NCI-H2081 treated with DMSO at 0.1 percent for 48 hours (cell line): ENCODE measurements at regions not wholly inside any gene's neighbourhood (a gene's known extent, or its start where the extent isn't known, plus 50 kb on each side); places are given as distances from the start of the nearest gene placed in this dataset.
"Not testable (repeated sequence)": the region's sequence is repeated elsewhere in the genome, so short reads cannot be mapped to it uniquely, and the experiment has no call there.

Experiments used
- DNase-seq: peaks from one replicate; lab custom pipeline; 2025; lab: John Stamatoyannopoulos, UW

DNA sequence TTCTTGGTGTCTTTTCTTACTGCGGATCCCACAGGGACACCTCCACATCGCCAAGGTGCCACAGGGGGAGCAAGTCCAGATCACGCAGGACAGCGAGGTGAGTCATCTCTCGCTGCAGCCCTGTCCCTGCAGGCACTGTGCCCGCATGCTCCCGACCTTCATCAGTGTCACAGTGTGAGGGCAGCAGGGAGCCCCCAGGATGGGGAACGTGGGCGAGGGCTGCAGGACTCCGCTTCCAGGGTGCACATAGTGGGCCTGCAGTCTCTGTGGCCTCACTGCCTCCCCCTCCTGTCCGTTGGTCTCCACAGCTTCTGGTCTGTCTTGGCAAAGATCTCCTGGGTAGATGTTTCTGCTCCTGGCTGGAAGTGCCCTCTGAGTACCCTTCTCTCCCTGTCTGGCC lies 78.0 kb downstream of the NPIPB11 start:
- DNase-seq = not testable (repeated sequence)

DNA sequence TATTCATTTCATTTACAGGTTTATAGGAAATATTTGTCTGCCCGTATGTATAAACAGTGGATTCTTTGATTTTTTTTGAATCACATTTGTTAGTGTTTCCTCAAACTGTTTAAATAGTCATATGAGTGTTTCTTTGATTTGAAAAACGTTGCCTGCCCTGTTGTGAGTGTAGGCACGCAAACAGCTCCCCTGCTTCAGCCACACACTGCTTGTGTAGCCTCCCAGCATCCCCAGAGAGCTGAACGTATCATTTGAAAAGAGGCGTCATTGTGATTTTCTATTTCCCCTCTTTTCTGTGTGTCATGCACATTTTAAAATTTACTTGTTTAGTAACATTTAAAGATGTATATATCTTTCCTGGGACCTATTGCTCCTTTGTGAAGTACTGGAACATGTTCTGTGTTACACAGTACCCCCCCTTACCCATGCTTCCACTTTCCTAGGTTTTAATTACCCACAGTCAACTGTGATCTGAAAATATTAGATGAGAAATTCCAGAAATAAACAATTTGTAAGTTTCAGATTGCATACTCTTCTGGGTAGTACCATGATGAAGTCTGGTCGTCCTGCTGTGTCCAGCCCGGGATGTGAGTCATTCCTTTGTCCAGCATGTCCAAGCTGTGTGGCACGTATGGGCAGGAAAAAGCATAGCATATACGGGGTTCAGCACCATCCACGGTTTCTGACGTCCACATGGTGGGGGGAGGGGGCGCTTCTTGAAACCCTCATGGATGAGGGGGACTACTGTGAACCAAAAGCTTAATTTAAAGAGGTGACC lies 78.7 kb downstream of the NPIPB11 start:
- DNase-seq = not testable (repeated sequence)

DNA sequence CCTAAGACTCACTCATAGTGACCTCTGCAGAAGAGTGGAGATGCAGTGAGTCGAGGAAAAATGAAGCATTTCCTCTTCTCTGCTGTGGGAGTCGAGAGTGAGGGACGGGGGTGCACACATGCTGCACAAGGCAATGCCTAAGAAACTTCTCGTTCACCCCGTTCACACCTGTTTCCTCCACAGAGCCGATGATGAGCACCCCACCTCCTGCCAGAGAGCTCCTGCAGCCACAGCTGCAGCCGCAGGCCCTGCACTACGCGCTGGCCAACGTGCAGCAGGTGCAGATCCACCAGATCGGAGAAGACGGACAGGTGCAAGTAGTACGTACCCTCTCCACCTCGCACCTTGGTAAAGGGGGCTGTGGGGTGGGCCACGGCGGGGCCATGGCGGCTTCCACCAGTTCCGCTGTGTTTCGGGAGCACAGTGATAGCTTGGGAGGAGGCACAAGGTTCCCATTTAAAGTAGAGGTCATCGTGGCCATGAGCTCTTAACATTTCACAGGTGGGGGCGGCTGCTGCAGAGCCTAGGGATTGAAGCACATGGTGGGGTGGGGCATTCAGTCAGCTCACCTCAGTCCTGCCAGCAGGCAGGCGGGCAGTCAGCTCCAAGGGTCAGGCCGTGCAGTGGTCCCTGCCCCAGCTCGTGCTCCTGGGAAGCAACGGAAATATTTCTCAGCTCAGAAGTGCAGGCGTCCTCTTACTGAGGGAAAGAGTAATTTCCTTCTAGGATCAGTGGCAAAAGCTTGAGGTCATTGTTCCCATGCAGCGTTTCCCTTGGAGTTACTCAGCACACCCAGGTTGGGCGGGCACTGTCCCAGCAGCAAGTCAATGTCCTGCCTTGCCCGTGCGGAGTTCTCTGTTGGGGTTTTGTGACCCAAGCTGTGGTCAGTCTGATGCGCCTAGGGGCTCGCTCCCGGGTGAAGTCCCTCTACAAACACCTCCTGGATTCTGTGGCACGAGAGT lies 80.1 kb downstream of the NPIPB11 start:
- DNase-seq = not testable (repeated sequence)

DNA sequence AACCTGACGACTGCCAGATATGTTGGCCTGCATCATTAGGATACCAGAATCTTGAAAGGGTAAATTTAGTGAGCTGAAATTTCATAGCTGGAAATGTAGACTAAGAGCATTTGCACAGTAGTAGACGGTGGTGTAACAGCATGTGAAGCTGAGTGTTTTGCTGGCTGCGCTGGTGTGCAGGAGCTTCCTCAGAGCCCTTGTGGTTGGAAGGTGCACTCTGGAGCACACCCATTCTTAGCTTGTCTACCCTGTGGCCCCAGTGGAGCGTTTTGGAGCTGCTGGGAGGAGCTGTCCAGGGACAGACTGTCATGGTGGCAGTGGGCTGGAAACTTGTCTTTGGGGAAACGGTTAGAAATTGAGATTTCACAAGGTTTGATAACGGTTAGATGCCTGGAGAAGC lies 82.8 kb downstream of the NPIPB11 start:
- not testable (repeated sequence) for DNase-seq

DNA sequence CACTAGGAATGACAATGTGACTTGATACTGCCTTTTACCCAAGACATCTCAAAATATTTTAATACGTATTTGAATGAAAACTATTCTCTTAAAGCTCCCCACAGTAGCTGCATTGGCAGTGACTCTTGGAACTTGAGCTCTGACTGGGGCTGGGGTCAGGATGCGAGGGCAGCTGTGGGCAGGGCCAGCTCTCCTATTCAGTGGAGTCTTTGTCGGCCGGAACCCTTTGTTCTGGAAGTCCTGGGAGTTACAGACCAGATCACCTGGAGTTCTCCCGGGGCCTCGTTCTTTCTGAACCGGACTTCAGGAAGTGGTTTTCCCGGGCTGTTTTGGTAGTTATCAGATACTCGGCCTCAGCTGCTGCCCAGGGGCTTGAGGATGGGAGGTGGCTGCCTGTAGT lies 84.9 kb downstream of the NPIPB11 start:
- DNase-seq = no peak

DNA sequence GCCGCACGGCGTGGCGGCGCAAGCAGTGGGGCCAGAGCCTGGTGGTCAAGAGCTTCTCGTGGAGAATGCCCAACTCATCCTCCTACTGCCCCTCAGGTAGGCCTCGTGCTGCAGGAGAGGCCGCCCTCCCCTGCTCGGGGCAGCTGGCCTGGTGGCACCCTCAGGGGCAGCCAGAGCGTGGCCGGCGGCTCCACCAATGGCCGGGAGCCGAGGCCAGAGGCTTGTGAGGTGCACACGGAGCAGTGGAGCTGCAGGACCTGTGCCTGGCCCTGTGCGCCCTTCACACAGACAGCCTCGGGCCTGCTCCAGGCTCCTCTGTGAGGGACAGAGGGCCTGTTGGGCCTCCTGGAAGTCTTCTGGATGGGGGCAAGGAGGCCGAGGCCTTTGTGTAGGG lies 85.5 kb downstream of the NPIPB11 start:
- DNase-seq = no peak

DNA sequence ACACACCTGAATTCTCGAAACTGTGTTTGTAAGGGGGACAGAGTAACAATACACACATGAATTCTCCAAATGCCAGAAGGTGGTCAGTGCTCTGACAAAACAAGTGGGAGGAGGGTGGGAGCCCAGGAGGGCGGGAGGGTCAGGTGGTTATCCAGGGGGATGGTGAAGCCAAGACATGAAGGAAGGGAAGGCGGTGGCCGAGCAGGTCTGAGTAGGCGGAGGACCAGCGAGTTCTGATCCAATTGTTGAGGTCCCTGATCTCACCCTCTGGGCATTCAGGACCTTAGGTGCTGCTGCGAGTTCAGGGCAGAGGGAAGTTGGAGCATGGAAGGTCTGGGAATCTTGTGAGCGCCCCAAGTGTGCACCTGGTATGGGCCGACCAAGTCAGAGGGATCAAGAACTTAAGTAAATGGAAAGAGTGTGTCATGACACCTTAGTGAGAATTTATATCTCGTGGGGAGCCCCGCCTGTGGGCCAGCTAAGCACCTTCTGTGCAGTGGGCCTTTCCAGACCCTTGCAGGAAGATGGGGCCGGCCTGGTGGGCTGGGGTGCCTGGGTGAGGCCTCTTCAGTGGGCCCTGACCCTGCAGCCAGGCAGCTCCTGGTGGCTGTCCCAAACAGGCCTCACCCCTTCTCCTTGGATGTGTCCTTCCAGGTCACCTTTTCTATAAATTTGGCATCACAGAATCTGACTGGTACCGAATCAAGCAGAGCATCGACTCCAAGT lies 86.1 kb downstream of the NPIPB11 start:
- no peak for DNase-seq

DNA sequence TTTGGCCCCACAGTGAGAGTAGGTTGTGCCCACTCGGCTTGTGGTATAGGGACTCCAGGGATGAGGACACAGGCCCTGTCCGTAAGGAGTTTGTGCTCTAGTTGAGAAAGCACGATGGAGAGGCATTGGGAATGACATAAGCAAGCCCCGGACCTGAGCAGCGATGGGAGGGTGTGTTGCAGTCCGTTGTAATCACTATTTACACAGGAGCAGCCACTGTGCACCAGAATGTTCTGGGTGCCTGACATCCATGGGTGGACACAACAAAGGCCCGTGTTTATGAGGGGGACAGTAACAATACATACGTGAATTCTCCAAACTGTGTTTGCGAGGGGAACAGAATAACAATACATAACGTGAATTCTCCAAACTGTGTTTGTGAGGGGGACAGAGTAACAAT lies 86.8 kb downstream of the NPIPB11 start:
- DNase-seq = no peak

DNA sequence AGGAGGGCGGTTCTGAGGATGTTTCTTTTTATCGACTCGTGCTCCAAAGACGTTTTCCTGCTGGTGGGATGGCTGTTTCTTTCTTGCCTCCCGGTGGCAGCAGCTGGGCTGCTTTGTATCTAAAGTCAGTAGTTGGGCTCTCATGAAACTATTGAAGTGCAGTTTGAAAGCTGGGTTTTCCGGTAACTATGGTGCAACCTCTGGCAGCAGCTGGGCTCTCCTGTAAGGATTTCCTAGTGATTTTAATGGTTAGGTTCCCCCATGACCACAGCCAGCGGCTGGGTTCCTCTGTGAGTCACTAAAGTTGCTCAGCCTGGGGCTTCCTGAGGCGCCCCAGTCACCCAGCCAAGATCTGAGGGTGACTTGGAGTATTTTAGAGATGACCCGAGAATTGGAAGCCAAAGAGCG lies 87.9 kb downstream of the NPIPB11 start:
- not testable (repeated sequence) for DNase-seq

DNA sequence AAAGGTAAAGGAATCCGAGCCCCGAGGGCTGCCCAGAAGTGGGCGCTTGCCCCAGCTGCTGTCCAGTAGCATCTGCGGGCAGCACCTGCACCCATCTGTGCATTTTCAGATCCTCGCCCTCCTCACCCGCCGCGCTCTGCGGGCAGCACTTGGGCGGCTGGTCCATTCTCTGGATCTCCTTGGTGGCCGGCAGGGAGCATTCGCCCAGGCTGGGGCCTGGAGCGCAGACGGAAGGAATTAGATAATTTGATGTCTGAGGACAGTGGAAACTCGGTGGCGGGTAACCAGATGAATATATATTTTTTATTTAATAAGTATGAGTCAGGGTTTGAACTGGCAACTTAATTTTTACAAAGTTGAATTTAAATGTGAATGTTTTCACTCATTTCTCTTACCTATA lies 88.5 kb downstream of the NPIPB11 start:
- DNase-seq = no peak

DNA sequence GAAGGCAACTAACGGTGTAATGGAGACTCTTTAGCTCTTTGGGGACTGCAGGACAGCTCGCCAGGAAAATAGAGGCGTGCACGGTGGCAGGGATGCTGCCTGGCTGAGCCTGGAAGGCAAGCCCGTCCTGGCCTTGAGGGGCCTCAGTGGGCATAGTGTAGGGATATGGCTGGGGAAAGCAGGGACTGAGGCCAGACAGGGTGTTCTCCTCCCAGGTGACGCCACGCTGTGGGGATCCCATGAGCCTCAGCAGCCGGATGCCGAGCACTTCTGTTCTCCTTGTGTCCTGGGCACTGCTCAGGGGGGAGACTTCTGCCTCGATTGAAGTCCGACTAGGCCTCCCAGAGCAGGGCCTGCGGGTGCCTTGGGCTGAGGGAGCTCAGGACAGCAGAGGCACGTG lies 89.2 kb downstream of the NPIPB11 start:
- DNase-seq = no peak

DNA sequence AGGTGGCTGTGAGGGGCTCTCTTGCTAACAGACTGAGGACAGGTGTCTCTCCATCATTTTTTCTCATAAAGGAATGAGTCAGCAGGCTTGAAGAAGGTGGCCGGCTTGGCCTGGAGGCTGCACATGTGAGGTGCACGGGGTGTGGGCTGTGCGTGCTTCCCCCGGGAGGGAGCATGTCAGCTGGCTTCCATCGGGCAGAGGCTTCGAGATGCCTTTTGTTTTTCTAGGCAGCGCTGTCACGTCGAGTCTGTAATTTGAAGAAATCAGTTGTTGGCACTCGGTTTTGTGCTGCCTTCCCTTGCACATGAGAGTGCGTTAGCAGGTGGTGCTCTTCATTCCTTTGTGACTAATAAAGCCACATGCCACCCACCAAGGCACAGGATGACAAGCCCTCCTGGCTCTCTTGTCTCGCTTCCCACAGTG lies 89.7 kb downstream of the NPIPB11 start:
- no peak for DNase-seq

DNA sequence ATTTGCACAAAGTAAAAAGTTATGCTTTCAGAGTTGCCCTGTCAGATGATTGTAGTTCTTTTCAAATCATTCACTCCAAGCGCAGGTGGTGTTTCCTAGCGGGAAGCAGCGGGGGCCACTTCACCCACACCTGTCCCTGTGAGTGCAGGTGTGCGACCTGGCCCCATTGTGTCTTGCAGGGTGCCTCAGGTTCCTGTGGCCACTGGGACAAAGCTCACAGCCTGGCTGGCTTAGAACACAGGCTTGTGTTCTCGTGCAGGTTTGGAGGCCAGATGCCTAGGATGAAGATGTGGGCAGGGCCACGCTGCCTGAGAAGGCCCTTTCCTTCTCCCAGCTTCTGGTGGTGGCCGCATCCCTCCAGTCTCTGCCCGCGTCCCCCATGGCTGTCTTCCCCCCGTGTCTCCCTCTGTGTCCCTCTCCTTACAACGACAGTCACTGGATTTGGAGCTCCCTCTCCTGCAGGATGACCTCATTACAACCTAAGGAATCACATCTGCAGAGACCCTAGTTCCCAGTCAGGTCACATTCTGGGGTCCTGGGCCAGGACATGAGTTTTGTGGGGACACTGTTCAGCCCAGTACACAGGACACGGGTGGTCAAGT lies 90.5 kb downstream of the NPIPB11 start:
- no peak for DNase-seq

DNA sequence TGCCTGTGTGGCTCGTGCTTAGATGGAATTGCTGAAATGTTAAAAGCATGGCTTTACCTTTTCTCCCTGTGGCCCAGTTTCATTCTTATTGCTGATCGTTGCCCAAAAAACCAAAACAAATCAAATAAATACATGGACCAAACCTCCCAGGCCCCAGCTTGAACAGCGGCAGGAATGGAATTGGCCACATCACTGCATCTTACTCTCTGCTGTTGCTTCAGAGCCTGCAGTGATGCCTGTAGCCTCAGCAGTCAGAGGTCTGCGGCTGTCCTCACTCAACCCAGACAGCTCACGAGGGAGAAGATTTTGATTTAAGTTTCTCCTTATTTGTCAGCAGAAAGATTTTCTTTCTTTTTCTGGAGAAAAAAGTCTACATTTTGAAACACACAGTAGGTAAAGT lies 91.5 kb downstream of the NPIPB11 start:
- no peak for DNase-seq

DNA sequence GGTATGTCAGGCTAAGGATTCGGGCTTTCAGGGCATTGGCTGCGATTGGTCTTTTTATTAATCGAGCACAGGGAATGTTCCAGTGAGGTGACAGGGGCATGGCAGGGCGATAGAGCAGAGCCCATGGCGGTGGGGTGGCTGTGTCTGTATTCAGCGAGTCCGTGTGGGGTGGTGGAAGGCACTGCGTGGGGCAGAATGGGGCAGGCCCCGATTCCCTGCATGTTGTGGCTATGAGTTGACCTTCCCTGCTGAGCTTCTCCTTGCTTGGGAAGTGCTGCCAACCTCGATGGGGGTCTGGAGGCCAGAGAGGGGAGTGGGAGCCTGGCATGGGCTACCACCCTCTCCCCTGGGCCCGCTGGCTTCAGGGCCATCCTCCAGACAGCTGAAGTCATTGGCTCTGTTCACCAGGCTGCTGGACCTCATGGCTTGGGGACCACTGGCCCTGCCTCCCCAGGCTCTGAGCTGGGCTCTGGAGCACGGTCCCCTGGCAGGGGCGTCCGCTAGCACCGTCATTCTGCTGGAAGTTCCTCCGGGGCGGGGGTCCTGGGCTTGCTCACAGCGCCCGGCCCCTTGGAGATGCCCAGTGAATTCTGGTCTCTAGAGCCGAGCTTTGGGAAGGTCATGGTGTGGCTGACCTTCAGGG lies 92.1 kb downstream of the NPIPB11 start:
- DNase-seq = no peak

DNA sequence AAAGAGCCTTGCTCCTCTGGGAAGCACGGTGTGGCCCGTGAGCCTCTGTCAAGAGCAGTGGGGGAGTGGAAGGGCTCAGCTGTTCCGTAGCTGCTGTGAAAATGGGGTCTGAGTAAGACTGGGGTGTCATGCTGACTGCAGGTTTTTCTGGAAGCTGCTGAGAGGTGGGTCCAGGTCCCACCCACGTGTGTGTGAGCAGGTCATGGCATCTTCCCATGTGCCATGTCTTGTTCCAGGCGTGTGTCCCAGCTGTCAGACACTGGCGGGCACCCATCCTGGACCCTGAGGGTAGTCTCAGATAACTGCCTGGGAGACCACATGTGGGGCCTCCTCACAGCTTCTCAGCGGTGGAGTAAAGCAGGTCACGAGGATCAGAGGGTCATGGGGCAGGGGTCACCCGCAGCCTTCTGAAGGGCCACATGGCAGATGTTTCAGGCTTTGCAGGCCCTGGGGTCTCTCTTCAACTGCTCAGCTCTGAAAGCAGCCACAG lies 92.9 kb downstream of the NPIPB11 start:
- no peak for DNase-seq

DNA sequence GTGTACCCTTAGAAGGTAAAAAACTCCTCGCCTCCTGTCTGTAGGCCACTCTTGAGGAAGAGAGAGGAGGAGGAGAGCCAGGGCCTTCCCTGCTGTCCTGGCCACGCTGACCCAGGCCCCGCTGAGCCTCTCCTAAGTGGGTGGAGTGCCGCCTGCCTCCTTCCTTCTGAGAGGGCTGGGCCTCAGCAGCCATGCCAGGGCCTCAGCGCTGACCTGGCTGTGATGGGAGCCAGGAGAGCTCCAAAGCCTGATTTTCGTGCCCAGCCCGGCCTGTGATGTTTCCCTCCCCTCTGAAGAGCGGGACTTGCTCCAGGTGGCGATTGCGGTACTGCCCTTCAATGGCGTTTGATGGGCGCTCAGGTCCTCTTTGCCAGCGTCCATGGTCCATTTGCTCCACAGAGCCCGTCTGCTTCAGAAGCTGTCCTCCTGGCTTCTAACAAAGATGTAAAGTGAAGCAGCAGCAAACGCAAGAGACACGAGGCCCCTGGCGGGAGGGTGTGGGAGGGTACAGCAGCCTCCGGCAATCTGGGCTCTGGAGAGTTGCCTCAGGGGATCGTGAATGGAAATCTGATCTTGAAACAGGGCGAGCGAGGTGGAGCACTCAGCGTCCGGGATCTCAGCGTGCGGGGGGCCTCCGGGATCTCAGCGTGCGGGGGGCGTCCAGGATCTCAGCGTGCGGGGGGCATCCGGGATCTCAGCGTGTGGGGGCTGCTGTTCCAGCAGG lies 93.5 kb downstream of the NPIPB11 start:
- no peak for DNase-seq

DNA sequence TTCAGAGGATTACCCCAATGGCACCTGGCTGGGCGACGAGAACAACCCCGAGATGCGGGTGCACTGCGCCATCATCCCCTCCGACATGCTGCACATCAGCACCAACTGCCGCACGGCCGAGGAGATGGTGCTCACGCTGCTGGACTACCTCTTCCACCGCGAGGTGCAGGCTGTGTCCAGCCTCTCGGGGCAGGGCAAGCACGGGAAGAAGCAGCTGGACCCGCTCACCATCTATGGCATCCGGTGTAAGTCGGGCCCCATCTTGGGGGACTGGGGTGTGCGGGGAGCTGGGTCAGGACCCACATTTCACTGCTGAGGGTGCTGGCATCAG lies 94.2 kb downstream of the NPIPB11 start:
- DNase-seq = not testable (repeated sequence)

DNA sequence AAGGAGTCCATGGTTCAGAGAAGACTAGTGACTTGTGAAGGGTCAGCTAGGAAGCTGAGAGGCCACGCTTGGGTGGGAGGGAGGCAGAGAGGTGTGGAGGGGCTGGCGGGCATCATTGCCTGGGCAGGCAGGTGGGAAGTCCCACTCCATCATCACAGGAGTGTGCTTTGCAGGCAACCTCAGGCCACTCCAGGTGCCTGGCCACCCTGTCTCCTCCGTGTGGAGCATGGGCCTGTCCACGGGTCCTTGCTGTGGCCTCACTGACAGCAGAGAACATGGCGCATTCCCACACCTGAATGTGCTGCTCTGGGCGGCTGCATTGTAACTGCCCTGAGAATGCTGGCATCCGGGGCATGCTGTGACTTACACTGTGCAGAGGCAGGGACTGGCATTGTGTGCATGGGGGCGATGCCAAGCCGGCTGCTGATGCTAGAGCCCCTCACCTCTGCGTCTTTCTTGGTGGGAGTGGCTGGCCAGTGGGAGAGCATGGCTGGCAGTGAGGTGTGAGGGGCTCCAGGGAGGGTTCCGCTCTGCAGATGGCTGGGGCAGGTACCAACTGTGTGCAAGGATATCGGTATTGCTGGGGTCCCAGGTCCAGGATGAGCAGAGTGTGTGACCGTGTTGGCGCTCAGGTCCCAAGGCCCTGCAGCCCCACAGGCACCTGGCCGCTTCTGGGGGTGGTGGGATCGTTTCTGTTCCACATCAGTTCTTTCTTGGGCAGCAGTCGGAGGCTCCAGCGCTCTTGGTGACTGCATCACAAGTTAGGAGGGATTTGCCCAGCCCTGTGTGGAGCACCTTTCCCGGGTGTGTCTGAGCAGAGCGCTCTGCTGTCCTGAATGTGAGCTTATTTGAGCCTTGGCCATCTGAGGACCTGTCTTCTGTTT lies 94.8 kb downstream of the NPIPB11 start:
- no peak for DNase-seq

DNA sequence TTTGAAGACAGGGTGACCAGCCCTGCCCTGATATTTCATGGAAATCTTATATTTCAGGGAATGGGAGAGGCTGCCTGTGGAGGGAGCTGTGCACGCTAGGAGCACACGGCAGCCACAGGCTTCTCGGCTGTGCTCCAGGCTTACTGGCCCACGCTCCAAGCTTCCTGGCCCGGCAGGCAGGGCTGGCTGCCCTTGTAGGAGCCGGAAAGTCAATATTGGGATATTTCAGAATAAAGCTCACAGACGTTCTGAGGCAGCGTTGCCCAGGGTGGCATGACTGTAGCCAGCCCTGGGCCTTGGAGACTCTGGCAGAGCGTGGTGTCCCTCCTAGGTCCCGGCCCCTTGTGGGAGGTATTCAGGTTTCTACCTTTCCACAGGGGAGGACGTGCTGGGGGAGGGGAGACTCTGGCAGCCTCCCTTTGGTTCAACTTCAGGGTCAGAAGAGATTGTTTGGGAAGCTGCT lies 95.6 kb downstream of the NPIPB11 start:
- no peak for DNase-seq
